Astrocyte (in vitro differentiated cells and primary cell): ENCODE measurements at regions not wholly inside any gene's neighbourhood (a gene's known extent, or its start where the extent isn't known, plus 50 kb on each side); places are given as distances from the start of the nearest gene placed in this dataset.

ENCODE experiments used
- CTCF ChIP-seq: IDR thresholded peaks from 2 replicates; pipeline ENCODE4 v1.5.1; 2011; ENCODE audit warnings: low read depth, mild to moderate bottlenecking, inconsistent platforms, low read length, moderate library complexity; ENCODE audit not compliant: insufficient read depth
- EZH2 ChIP-seq: IDR thresholded peaks from 2 replicates; pipeline ENCODE4 v1.6.1; 2012; ENCODE audit warnings: mild to moderate bottlenecking, low read length, inconsistent platforms; ENCODE audit not compliant: insufficient read depth

GRCh38 chr2:139529080-139529479 lies 748.9 kb upstream of the NXPH2 start:
- TF ChIP-seq CTCF (no peak), EZH2 (no peak)
